Fibroblast of mammary gland (primary cell): ENCODE measurements at regions not wholly inside any gene's neighbourhood (a gene's known extent, or its start where the extent isn't known, plus 50 kb on each side); places are given as distances from the start of the nearest gene placed in this dataset.
A peak's percentile ranks its signal among the peaks of the same experiment; 100 is the strongest.

Experiments
- DNase-seq: peaks from one replicate; pipeline ENCODE4 v3.0.0-alpha.2; 2010; ENCODE audit warnings: low read depth
- H3K4me3 ChIP-seq: 2 replicates; pipeline ENCODE4 v1.5.1; 2011; ENCODE audit warnings: low read depth, mild to moderate bottlenecking, low read length, moderate library complexity; ENCODE audit not compliant: control insufficient read depth
- TF ChIP-seq, protein P1 (sequence below): conservative IDR thresholded peaks from 2 replicates; pipeline ENCODE4 v1.5.1; 2011; ENCODE audit warnings: low read depth, low read length, inconsistent platforms; ENCODE audit not compliant: control insufficient read depth, insufficient read depth

DNA sequence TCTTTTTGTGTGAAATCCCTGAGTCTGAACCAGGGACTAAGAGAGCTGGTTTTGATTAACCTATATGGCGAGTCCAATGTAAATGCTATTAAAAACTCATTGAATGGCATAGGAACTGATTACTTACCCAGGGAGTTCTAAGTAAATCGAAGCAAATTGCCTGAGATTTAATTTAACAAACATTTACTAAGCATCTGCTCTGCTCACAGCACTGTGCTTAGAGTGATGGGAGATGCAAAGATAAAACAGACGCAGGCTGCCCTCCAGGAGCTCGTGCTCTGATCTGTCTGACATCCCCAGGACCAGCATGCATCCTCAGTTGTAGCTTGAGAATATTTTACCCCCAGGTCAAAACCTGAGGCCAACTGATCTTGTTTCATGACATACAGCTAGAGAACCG lies 247.9 kb downstream of the NR2F2 start:
- no peak overlapping the region for H3K4me3 ChIP-seq
- TF ChIP-seq, protein P1, sequence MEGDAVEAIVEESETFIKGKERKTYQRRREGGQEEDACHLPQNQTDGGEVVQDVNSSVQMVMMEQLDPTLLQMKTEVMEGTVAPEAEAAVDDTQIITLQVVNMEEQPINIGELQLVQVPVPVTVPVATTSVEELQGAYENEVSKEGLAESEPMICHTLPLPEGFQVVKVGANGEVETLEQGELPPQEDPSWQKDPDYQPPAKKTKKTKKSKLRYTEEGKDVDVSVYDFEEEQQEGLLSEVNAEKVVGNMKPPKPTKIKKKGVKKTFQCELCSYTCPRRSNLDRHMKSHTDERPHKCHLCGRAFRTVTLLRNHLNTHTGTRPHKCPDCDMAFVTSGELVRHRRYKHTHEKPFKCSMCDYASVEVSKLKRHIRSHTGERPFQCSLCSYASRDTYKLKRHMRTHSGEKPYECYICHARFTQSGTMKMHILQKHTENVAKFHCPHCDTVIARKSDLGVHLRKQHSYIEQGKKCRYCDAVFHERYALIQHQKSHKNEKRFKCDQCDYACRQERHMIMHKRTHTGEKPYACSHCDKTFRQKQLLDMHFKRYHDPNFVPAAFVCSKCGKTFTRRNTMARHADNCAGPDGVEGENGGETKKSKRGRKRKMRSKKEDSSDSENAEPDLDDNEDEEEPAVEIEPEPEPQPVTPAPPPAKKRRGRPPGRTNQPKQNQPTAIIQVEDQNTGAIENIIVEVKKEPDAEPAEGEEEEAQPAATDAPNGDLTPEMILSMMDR, result no peak
- no peak for DNase-seq

DNA sequence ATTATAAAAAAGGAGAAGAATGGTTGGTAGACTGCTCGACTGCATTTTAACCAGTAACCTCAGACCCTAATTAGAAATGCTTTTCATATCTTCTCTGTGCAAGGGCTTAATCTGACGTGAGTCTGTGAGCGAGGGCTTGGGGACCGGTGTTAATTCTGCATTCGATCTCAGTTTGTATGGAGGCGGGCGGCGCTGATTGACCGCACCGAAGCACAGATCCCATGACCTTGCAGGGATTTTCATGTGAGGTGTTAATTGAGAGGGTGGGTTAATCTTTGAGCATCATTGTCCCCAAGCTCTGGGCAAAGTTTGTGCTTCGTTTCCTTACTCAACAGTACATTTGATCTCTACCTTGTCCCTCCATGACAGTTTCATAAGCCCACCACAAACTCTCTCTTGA lies 250.9 kb downstream of the NR2F2 start:
- DNase-seq, result no peak
- H3K4me3 ChIP-seq, result no peak overlapping the region
- TF ChIP-seq, protein P1, result no peak

DNA sequence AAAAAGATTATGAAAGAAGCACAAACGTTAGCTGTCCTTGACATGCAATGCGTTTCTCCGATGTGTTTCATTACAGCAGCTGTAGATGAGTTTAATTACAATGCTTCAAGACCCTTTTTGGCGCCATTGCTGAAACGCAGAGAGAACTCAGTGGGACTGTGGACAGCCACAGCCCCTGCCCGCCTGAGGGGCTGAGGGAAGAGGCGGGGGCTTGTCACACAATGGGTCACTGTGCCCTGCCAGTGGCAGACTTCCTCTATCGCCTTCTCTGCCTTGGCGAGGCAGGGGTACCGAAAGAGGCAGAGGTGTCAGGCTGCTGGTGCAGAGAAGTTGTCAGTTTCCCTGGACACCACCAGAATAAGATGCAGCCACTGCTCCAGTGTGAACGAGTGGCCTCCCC lies 252.0 kb downstream of the NR2F2 start:
- no peak for DNase-seq
- TF ChIP-seq, protein P1, result no peak
- H3K4me3 ChIP-seq, result no peak overlapping the region

DNA sequence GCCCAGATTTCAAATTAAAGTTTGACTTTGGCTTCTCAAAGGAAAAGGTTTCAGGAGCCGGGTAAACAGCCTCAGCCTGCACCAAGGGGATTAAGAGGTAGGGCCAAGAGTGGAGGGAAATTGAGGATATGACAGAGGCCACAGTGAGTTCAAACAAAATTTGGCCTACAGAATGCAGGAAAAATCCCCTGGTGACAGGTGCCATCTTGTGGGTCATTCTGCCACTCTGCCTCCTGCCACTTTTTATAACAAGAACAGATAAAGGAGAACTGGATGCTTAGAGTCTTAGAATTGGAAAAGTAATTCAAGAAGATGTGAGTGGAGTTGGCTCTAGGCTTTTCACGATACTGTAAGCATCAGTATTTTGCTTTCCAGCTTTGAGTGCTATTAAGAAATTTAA lies 253.2 kb downstream of the NR2F2 start:
- TF ChIP-seq, protein P1, result no peak
- no peak for DNase-seq
- H3K4me3 ChIP-seq, result no peak overlapping the region

DNA sequence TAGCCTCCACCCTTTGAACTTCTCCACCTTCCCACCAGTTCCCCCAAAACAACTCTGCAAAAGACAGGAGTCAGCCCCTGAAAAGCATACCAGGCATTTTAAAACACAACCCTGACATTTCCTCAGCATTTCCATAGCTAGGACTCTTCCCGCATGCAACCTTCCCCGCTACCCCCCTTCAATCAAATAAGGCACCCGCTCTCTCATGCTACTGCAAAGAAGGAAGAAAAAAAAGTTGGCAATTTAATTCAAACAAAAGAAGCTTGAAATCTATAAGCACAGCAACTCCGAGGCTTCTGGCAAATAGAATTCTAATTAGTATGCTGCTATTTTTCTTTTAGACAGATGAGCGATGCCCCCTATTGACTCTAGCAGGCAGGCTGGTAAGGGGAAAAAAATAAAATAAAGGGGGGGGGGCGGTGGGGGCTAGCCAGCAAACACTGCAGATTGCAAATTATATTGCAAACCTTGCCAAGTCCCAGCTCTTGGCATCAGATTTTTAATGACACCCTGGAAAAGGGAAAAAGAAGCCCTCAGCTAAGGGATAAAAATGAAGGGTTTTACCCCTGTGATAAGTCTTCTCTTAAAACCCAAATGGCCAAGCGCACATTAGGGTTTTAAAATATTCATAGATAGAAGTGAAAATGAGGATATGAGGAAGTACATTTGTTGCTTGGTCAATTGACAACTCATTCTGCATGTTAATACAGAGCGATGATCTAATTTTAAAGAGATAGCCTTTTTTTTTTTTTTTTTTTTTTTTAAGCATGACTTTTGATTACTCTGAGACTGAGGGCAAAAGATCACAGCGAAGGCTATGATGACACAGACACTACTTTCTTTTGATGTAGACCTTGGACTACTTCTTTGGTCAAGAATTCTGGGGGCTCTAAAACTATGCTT lies 255.2 kb downstream of the NR2F2 start:
- TF ChIP-seq, protein P1, result peak; percentile 39
- H3K4me3 ChIP-seq, result no peak overlapping the region
- peak; percentile 31 for DNase-seq

DNA sequence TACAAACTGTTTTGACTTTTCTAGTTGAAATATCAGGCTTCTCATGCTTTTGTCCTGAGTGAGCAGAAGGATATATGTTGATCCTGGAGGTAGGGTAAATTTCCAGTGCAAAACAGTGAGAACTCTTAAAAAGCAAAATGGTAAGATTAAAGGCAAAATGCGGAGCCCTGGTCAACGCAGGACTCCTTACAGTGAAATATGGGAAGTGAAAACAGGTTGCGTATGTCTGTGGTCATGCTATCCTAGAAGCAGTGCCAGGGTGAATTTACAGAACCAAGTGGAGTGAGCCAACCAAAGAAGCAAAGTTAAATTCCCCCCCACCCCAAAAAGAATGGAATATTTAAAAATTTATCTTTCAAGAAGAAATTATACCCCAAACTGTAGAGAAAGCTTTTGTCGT lies 256.4 kb downstream of the NR2F2 start:
- H3K4me3 ChIP-seq, result no peak overlapping the region
- no peak for DNase-seq
- TF ChIP-seq, protein P1, result no peak
